ENCODE measurements at regions not wholly inside any gene's neighbourhood (a gene's known extent, or its start where the extent isn't known, plus 50 kb on each side); places are given as distances from the start of the nearest gene placed in this dataset.
"Not testable (repeated sequence)": the region's sequence is repeated elsewhere in the genome, so short reads cannot be mapped to it uniquely, and the experiment has no call there.

DNA sequence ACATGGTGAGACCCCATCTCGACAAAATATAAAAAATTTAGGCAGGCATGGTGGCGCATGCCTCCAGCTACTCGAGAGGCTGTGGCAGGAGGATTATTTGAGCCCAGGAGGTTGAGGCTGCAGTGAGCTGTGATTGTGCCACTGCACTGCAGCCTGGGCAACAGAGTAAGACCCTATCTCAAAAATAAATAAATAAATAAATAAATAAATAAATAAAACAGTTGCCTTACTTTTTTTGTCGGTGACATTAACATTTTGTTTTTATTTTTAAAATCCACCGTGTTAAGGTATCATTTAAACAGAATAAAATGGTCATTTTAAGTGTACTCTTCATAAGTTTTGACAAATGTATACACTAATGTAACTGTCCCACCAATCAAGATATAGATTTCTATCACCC is 57.0 kb downstream of the RASL11A start:
- no peak for DNase-seq

DNA sequence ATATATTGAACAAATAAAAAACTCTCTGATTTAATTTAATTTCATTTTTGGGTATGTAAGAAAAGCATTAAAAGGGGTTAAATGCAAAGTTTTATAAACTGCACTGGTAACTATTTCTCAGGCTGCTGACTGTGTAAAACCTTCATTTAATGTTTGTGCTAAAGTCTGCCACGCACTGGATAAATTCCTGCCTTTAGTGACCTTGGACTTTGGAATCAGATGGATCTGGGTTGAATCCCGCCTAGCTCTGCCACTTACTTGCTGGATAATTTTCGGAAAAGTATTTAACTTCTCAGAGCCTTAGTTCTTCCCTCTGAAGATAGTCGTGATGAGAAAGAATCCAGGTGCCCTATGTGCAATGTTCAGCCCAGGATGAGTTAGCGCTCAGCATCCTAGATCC is 58.6 kb downstream of the RASL11A start:
- DNase-seq: no peak

DNA sequence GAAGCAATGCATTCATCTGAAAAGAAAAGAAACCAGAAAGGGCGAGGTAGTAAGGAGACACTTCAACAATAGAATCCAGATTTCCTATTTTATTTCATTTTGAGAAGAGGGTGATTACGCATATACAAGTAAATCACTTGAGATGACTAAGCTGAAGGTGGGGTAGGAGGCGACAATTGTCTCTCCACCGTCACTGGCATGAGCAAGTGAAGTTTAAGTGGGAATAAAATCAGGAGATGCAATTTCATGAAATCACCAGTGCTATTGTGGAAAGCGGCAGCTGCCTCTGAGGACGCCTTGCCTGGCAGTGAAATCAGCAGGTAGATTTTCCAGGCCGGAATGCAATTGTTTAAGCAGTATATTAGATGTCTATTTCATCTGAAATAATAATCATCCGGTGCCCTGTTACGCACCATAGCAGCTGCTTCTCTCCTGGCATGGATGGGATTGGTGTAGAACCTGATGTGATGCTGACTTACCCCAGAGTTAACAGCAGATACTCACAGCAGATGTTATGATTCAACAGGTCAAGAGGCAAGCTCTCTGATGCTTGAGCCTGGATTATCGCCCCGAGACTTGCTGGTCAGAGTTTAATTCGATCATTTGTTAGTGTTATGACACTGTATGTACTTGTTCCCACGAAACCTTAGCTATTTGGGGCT is 64.3 kb downstream of the RASL11A start:
- DNase-seq: peak; percentile 7

DNA sequence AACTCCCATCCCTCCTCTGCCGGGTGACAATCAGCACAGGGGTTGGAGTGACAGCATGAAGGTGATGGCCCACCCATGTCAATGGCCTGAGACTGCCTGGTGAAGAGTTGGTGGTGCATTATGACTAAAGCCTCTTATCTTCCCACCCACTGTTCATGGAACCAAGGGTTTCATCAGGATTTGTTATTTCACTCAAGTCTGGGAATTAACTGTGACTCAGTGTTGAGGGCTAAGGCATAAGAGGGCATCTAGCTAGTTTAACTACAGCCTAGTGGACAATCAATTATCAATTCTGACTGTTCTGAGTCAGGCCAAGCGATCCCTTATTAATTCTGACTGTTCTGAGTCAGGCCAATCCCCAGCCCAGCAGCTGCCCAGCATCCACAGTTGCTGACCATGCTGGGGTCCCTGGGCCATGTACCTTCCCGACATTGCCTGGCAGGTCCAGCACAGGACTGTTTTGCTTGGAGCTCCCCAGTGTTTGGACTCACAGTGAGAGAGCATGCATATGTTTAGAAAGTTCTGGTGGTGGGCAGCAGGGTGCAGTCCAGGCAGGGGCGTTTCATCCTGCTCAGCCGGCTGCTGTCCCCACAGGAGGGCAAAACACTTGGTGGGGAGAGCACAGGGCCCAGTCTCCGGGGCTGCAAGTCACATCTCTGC is 65.5 kb downstream of the RASL11A start:
- DNase-seq: no peak

DNA sequence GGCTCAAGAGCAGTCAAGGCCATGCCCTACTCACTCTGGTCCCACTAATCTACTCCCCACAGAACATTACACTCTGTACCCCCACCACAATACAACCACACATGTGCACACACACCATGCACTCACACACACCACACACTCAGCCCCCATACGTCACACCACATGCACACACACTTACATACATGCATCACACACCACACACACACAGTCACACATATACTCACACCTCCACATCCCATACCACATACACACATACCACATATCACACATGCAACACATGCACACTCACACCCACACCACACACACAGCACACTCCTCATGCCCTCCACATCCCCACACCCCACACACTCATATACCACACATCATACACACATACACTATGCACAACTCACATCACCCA is 67.6 kb downstream of the RASL11A start:
- DNase-seq: no peak

DNA sequence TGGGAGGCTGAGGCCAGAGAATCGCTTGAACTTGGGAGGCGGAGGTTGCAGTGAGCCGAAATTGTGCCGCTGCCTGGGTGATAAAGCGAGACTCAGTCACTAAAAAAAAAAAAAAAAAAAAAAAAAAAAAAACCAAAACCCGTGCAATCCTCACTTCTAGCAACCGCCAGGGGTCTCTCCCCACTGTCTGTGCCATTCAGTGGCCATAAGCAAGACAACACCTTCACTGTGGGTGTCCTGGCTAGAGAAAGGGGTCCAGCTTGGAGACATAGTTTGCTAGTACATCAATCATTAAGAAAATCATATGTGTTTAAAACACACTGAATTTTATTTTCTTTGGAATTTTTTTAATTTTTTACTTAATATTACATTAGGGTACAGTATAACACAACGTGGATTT is 68.2 kb downstream of the RASL11A start:
- peak; percentile 5 for DNase-seq

DNA sequence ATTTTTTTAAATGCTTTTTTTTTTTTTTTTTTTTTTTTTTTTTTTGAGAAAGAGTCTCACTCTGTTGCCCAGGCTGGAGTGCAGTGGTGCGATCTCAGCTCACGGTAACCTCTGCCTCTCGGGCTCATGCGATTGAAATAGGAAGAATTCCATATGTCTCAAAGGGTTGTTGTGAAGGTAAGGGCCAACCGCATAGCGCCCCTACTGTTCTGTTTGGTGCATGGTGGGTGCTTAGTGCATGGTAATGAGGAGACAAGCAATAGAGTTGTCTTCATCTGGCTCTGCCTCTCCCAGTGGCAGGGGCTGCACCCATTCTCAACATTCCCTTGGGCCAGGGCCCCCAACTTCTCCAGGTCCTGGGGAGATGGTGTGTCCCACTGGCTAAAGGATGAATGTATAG is 68.7 kb downstream of the RASL11A start:
- peak; percentile 24 for DNase-seq

DNA sequence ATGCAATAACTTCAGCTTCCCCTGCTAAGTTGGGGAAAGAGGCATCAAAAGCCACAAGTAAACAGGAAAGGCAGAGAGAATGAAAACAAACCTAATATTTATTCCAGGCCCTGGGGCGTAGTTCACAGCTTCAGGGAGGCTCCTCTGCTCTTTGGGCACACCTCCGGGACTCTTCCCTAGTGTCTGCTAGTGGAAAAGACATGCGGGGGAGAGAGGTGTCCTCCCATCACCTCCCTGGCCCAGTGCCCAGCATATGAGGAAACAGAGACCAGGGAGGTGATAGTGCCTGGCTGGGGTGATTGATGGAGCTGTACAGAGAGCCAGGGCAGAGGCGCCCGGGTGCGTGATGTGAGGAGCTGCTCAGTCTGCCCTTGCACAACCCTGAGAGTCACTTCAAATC is 71.0 kb downstream of the RASL11A start:
- DNase-seq: peak; percentile 38

DNA sequence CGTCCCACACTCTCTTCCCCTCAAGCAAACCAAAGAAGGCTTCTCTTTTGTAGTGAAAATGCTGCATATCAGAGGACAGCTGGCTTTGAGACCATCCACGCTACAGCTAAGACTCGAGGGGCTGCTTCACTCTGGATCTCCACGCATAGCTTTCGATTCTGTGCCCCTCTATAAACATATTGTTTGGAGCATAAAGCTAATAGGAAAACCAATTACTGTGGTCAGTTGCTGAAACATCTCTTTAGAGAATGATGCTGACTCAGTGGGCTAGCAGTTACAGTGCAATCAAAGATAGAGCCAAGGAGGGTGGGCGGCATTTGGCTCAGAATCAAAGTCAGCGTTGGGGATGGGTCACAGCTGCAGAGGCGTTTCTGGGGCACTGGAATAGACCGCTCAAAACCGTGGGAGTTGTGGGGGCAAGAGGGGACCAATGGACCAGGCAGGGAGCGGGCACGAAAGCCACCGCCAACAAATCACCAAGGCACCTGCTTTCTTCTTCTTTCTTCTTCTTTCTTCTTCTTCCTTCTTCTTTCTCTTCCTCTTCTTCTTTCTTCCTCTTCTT is 76.7 kb downstream of the RASL11A start:
- DNase-seq: no peak

DNA sequence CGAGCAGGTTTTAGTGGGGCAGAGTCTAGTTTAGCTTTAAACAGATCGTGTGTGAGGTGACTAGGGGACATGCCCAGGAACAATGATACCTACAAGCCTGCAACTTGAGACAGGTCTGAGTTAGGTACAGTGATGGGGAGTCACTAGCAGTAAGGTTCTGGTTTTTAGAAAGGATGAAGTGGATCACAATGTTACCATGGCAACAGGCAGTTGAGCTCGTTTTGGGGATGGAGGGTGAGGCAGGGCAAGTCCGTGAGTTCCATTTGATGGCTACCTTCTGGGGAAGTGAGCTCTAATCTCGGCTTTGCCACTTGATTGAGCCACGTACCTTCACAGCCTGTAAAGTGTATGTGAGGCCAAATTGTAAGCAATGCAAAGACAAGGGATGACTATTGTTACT is 76.0 kb upstream of the GTF3A start:
- DNase-seq: no peak

DNA sequence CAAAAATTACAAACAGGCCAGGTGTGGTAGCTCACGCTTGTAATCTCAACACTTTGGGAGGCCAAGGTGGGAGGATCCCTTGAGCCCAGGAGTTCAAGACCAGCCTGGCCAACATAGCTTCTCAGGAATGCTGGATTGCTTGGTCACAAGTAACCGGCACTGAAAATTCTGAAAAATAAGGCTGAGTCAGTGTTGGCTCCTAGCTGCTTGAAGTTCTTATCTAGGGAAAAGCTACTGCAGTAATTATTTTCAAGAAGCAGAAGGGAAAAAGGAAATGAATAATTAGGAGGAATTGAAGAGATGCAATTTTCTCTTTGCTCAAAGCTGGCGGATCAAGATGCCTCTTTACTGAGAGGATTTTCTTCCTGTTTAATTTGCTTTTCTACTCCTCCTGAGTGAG is 75.0 kb upstream of the GTF3A start:
- no peak for DNase-seq

DNA sequence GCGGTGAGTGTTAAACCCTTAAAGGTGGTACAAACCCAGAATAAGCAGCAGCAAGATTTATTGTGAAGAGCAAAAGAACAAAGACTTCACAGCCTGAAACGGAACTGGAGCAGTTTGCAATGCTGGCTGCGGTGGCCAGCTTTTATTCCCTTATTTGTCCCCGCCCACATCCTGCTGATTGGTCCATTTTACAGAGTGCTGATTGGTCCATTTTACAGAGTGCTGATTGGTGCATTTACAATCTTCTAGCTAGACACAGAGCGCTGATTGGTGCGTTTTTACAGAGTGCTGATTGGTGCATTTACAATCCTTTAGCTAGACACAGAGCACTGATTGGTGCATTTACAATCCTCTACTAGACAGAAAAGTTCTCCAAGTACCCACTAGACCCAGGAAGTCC is 73.6 kb upstream of the GTF3A start:
- DNase-seq: not testable (repeated sequence)

DNA sequence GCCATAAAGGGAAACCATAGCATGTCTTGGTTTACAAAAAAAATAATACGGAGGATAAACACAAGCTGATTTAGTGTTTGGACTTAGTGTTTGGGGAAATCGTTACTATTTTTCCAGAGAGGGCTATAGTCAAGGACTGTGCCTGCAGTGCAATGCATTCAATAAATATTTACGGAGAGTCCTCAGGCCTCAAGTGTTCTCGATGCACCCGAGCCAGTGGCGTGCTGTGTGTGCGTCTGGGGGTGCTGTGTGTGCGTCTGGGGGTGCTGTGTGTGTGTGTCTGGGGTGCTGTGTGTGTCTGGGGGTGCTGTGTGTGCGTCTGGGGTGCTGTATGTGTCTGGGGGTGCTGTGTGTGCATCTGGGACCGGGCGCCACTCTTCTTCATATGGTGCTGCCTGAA is 71.7 kb upstream of the GTF3A start:
- no peak for DNase-seq

DNA sequence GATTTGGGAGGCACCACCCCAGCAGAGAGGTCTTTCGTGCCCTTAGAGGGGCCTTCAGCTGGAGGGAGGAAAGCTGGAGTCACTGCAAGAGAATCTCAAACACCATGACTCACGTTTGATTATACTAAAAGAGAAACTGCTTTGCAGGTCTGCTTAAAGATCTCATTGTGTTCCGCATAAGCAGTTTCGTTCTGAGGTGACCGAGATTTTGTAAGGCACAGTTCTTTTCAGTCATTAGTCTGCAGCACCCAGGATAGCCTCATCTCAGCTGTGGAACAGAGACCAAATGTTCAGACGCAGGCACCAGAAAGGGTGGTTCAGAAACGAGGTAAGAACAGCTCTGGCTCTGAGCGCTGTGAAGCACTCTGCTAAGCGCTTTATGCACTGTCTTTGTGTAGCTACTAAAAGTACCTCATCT is 71.2 kb upstream of the GTF3A start:
- no peak for DNase-seq

DNA sequence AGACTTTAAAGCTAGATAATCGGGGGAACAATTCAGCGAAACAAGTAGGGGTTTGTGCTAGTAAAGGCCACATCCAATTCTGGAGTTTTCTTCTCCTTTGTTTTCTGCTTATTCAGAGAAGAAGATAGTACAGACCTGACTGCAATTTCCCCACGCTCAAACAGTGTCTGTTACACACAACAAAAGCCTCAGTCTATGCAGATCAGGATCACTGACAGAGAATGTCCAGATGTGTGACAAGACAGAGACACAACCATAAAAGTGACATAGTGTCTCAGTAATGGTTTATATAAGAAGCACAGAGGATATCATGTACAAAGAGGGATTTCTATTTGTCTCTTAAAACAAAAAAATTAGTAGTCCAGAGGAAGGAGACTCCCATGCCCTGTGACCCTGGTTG is 70.7 kb upstream of the GTF3A start:
- no peak for DNase-seq

DNA sequence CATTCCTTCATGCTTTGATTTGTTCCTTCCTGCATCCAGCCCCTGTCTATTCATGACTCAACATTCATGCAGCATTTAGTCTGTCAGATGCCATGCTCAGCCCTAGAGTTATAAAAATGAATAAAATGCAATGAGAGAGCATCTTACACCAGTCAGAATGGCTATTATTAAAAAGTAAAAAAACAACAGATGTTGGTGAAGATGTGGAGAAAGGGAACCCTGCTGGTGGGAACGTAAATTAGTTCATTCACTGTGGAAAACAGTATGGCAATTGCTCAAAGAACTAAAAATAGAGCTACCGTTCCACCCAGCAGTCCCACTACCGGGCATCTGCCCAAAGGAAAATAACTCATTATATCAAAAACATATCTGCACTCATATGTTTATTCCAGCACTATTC is 70.0 kb upstream of the GTF3A start:
- no peak for DNase-seq

DNA sequence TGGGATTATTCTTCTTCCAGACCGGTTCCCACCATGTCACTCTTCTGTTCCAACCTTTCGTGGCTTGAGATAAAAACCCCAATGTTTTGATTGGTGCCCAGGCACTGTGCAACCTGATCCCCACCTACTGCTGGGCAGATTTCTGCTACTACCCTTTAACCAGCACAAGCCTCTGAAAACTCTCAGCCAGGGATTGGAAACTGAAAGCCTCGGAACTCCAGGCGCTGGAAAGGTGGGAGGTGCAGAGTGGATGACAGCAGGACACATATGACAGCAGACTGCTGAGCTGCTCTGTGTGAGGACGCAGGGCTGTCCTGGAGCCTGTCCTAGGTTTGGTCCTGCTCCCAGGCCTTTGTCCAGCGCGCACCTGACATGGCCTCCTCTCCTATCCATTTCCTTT is 68.5 kb upstream of the GTF3A start:
- peak; percentile 3 for DNase-seq

DNA sequence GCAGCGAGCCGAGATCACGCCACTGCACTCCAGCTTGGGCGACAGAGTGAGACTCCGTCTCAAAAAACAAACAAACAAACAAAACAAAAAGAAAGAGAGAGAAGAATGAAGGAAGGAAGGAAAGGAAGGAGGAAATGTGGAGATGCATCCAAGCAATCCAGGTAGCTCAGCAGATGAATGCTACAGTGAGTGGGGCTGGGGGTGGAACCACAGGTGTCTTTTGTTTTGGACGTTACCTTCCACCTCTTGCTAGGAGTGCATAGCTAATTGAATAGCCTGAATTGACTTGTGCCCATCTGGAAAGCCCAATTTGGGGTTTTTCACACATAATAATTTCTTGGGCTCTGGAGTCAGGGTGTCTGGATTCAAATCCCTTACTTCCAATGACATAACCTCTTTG is 66.0 kb upstream of the GTF3A start:
- no peak for DNase-seq

DNA sequence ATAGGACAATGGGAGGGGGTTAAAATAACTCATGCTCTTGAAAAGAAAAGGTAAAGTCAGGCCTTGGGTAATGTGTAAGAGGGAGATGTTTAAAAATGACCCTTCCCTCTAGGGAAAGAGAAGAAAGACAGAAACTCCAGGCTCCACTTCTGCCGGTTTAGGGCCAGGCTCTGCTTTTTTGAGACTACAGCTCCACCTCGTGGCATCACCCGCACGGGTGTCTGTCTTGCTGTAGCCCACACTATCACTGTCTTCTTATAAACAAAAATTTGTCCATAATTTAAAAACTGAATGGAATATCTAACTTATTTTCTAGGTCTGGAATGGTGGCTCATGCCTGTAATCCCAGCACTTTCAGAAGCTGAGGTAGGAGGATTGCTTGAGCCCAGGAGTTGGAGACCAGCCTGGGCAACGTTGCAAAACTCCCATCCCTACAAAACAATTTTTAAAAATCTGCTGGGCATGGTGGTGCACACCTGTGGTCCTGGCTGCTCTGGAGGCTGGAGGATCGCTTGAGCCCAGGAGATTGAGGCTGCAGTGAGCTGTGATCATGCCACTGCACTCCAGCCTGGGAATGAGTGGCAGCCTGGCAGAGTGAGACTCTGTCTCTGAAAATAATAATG is 65.1 kb upstream of the GTF3A start:
- peak; percentile 44 for DNase-seq

DNA sequence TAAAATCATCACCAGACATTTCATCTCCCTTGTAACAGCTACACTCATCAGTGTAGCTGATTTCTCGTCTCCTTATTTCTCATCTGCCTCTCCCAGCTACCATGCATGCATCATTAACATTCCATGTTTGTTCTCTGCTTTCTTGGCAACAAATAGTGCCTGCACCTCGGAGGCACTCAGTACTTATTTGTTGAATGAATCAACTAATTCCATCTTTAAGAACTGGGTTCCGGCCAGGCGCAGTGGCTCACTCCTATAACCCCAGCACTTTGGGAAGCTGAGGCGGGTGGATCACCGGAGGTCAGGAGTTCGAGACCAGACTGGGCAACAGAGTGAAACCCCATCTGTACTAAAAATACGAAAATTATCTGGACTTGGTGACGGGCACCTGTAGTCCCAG is 63.9 kb upstream of the GTF3A start:
- DNase-seq: no peak

DNA sequence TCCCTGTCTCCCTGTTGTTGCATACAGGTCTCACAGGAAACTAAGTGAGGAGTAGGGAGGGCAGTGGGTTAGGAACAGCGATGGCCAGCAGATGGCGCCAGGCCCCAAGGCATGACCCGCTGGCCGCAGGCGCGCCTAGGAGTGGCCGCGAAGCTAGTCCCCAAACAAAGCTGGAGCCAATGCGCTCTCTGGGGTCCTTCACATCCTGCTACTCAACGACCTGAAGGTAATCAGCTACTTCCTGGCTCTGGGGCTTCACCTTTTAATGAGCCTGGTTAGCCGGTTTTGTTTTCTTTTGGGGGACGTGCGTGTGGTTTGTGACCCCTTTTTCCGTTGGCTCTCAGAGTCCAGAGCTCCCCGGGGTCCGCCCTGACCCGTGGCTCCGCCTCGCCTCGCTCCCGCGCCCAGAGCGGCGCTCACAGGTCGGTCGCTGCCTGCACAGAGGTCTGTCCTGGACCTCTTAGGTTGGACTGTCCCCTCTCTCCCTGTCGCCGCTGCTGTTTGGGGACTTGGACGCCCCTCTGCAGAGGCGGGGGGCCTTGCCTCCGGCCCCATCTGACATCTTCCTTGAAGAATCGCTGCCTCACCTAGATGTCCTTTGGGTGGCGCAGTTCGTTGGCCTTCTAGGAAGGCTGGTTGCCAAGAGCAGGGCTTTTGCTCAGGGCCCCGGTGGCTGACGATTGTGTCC is 62.2 kb upstream of the GTF3A start:
- peak; percentile 79 for DNase-seq

DNA sequence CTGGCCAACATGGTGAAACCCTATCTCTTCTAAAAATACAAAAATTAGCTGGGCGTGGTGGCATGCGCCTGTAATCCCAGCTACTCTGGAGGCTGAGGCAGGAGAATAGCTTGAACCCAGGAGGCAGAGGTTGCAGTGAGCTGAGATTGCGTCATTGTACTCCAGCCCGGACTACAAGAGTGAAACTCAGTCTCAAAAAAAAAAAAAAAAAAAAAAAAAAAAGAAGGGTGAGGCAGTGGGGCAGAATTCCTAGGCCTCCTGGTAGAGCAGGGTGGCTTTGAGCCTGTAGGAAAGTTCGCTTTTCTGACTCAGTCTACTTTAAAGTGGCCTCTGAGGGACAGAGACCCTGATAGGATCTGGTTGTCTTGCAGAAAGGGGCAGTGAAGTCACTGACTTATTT is 60.8 kb upstream of the GTF3A start:
- DNase-seq: not testable (repeated sequence)

DNA sequence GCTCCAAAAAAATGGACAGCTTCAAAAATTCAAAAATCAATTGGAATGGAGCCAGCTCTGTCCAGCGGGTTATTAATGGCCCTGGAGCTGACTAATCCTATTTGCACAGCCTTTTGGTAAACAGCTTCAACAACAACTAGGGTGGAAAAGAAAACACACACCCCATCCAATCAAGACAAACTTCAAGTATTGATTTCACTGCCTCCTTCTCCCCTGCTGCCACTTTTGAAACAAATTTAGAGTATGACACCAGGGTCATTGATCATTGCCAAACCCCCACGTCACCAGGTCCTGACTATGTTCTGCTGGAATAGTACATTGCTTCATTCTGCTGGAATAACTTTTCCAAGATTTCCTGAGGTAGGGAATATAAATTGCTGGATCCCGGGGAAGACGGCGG is 56.8 kb upstream of the GTF3A start:
- DNase-seq: peak; percentile 3

All from NCI-H69 (cell line).